SIG-M5 treated with dmso at 0.1 percent for 504 hours (cell line): ENCODE measurements at regions not wholly inside any gene's neighbourhood (a gene's known extent, or its start where the extent isn't known, plus 50 kb on each side); places are given as distances from the start of the nearest gene placed in this dataset.

Experiments
- DNase-seq: peaks from one replicate; lab custom pipeline; 2025; ENCODE audit not compliant: unreplicated experiment; lab: John Stamatoyannopoulos, UW

DNA sequence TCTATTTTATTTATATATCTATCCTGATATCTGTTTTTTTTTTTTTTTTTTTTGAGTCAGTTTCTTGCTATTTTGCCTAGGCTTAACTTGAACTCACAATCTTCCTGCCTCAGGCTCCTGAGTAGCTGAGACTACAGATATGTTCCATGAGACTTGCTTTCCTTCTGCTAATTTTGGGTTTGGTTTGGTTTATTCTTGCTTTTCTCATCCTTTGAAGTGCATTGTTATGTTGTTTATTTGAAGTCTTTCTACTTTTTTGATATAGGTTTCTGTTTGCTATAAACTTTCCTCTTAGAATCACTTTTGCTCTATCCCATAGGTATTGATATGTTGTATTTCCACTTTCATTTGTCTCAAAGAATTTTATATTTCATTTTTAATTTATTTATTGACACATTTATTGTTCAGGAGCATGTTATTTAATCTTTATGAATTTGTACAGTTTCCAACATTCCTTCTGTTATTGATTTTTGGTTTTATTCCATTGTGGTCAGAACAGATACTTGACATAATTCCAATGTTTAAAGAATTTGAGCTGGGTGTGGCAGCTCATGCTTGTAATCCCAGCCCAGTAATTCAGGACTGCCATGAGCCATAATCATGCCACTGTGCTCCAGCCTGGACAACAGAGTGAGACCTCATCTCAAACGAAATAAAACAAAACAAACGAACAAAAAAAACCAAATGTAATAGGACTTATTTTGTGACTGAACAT, 62.3 kb upstream of the PLSCR4 start:
- DNase-seq, result no peak

DNA sequence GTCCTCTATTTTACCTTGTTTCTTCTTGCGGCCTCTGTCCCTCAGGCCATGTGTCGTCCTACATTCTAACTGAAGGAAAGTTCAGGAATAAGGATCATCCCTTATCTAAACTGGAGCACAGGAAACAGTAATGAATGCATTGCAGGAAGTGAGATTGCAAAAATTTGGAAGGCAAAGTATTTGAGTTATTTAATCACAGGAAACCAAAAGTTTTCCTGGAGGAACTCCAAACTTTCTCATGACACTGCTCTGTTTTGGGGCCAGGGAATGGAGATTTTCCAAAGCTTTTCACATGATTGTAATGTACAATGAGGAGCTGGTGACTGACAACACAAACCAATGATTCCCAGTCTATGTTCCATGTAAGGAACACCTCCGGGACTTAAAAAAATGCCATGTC, 57.8 kb upstream of the PLSCR4 start:
- DNase-seq, result no peak

DNA sequence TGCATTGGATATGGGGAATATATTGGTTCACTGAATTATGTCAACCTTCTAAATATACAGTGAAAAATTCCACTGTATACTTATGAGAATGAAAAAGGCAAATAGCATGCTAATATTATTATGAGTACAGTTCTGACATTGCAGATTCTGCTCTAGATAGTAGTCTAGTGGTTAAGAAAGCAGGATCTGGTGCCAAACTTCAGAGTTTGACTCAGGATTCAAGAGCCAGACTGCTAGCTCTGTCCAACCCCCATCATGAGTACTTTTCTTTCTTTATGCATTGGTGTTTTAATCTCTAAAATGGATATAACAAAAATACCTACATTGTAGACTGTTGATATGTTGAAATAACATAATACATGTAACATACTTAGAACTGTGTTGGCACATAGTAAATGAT, 57.3 kb upstream of the PLSCR4 start:
- no peak for DNase-seq

DNA sequence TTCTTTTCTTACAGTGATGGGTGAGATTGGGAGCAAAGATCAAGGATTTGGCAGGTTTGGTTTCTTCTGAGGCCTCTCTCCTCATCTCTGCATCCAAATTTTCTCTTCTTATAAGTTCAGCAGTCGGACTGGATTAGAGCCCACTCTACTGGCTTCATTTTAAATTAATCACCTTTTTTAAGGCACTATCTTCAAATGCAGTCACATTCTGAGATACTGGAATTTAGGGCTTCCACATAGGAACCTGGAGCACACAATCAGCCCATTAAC, 56.5 kb upstream of the PLSCR4 start:
- no peak for DNase-seq

DNA sequence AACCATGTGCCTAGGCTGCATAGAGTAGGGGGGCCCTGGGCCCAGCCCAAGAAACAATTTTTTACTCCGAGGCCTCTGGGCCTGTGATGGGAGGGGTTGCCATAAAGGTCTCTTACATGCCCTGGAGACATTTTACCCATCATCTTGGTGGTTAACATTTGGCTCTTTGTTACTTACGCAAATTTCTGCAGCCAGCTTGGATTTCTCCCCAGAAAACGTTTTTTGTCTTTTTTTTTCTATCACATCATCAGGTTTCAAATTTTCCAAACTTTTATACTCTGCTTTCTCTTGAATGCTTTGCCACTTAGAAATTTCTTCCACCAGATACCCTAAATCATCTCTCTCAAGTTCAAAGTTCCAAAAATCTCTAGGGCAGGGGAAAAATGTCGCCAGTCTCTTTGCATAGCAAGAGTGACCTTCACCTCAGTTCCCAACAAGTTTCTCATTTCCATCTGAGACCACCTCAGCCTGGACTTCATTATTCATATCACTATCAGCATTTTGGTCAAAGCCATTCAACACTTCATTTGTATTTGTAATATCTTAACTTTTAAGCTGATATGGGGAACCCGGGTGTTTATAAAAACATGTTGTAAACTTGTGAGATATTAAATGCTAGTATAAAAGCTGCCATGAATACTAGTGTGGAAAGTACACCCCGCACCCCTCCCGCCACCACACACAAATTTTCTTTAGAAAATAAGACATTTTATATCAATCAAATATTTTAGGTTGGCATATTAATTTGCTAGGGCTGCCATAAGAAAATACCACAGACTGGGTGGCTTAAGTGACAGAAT, 56.0 kb upstream of the PLSCR4 start:
- DNase-seq, result no peak

DNA sequence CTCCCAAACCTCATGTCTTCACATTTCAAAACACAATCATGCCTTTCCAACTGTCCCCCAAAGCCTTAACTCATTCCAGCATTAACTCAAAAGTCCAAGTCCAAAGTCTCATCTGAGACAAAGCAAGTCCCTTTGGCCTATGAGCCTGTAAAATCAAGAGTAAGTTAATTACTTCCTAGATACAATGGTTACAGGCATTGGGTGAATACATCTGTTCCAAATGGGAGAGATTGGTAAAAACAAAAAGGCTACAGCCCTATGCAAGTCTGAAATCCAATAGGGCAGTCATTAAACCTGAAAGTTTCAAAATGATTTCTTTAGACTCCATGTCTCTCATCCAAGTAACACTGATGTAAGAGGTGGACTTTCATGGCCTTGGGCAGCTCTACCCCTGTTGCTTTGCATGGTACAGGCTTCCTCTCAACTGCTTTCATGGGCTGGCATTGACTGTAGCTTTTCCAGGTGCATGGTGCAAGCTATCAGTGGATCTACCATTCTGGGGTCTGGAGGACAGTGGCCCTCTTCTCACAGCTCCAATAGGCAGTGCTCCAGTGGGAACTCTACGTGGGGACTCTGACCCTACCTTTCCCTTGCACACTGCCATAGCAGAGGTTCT, 55.0 kb upstream of the PLSCR4 start:
- no peak for DNase-seq

DNA sequence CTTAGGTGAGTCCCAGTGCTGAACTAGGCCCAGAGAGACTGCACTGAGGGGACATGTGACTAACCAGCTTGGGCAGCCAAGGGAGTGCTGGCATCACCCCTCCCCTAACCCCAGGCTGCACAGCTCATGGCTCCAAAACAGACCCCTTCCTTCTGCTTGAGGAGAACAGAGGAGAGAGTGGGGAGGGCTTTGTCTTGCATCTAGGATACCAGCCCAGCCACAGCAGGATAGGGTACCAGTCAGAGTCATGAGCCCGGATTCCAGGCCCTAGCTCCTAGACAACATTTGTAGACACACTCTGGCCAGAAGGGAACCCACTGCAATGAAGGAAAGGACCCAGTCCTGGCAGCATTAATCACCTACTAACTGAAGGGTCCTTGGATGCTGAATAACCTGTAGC, 49.9 kb upstream of the PLSCR4 start:
- DNase-seq, result no peak
